Spleen (tissue), 11 donors: ENCODE measurements at regions not wholly inside any gene's neighbourhood (a gene's known extent, or its start where the extent isn't known, plus 50 kb on each side); places are given as distances from the start of the nearest gene placed in this dataset.

Experiments
- DNase-seq: peaks from one replicate; pipeline ENCODE4 v3.0.0-alpha.2; 2020
- H3K27ac ChIP-seq, 8 donors: fragments of 200-600 bp; sonication (generic) in 7 of 8; 1 replicate in 4 of 8; 2 replicates in 4 of 8; pipeline versions ENCODE4 v1.5.0 to v1.8.0; 2016 to 2021; ENCODE audit warnings: inconsistent platforms in 4 of 8, mild to moderate bottlenecking in 4 of 8, moderate library complexity in 1 of 8
- H3K27me3 ChIP-seq, 7 donors: fragments of 200-600 bp; sonication (generic) in 6 of 7; replicated peaks in 1 of 7; 1 replicate in 4 of 7; 2 replicates in 3 of 7; pipeline versions ENCODE4 v1.5.0 to v1.8.0; 2016 to 2021; ENCODE audit warnings: inconsistent platforms in 3 of 7, mild to moderate bottlenecking in 1 of 7
- H3K36me3 ChIP-seq, 6 donors: fragments of 200-600 bp; sonication (generic) in 5 of 6; 1 replicate in 4 of 6; 2 replicates in 2 of 6; pipeline versions ENCODE4 v1.5.0 to v1.8.0; 2016 to 2021; ENCODE audit warnings: inconsistent platforms in 2 of 6
- H3K4me1 ChIP-seq, 6 donors: fragments of 200-600 bp; sonication (generic) in 5 of 6; 1 replicate in 3 of 6; 2 replicates in 3 of 6; pipeline versions ENCODE4 v1.5.0 to v1.8.0; 2016 to 2021; ENCODE audit warnings: inconsistent platforms in 3 of 6
- H3K4me3 ChIP-seq, 8 donors: fragments of 200-600 bp; sonication (generic) in 7 of 8; 1 replicate in 4 of 8; 2 replicates in 4 of 8; pipeline versions ENCODE4 v1.5.0 to v1.8.0; 2016 to 2021; ENCODE audit warnings: inconsistent platforms in 4 of 8, mild to moderate bottlenecking in 4 of 8, moderate library complexity in 2 of 8
- H3K9me3 ChIP-seq, 8 donors: fragments of 200-600 bp; sonication (generic) in 7 of 8; 1 replicate in 4 of 8; 2 replicates in 4 of 8; pipeline versions ENCODE4 v1.5.0 to v1.8.0; 2016 to 2021; ENCODE audit warnings: inconsistent platforms in 4 of 8
- POLR2A ChIP-seq, 3 donors: fragments of 450-650 bp; IDR thresholded peaks; one replicate each; pipeline ENCODE4 v1.5.1; 2017; ENCODE audit warnings: antibody characterized with exemption in 3 of 3, mild to moderate bottlenecking in 1 of 3
- POLR2AphosphoS5 ChIP-seq, 3 donors: sonication (generic); formaldehyde crosslinking; IDR thresholded peaks; one replicate each; pipeline ENCODE4 v1.5.1; 2017; ENCODE audit warnings: antibody characterized with exemption in 3 of 3
- WGBS, 5 donors: extraction: QIAGEN DNeasy Blood & Tissue Kit in 3 of 5; methylation state at CpG; one replicate each; pipeline versions ENCODE4 v1.1.5 to v1.1.7; 2013 to 2018; 5-methylcytosine and 5-hydroxymethylcytosine counted together
- intact Hi-C: fragments of 100-400 bp; cut with DNase I; formaldehyde crosslinking; loops from one replicate; pipeline ENCODE4 v1.15.0; 2023; ENCODE audit warnings: low total_unique reads
- TF ChIP-seq, protein P1 (sequence below), 11 experiments: fragments of 200-600 bp in 7 of 11; fragments of 450-650 bp in 4 of 11; sonication (generic) in 4 of 11; IDR thresholded peaks in 8 of 11; conservative IDR thresholded peaks in 3 of 11; 1 replicate in 7 of 11; 2 replicates in 4 of 11; pipeline versions ENCODE4 v1.4.0 to v1.8.0; 2016 to 2021; ENCODE audit warnings: antibody characterized with exemption in 11 of 11, inconsistent platforms in 4 of 11, mild to moderate bottlenecking in 1 of 11
- donor health status: healthy with polysubstance abuse.
- donor health status: DM: no; HTN: no; CAD: no; lungs with moderate emphysema.
- donor health status: DM: no; HTN: no; CAD: no.
- donor health status: Bipolar disorder and iron deficiency.
- donor health status: healthy.
- donor health status: DM: no; HTN: no; CAD: no.
- donor health status: DM: yes; HTN: yes; CAD: no.

- TF ChIP-seq POLR2A (IDR thresholded peaks at IDR 0.05) (no peak), POLR2AphosphoS5 (IDR thresholded peaks at IDR 0.05) (no peak)
- TF ChIP-seq, protein P1, sequence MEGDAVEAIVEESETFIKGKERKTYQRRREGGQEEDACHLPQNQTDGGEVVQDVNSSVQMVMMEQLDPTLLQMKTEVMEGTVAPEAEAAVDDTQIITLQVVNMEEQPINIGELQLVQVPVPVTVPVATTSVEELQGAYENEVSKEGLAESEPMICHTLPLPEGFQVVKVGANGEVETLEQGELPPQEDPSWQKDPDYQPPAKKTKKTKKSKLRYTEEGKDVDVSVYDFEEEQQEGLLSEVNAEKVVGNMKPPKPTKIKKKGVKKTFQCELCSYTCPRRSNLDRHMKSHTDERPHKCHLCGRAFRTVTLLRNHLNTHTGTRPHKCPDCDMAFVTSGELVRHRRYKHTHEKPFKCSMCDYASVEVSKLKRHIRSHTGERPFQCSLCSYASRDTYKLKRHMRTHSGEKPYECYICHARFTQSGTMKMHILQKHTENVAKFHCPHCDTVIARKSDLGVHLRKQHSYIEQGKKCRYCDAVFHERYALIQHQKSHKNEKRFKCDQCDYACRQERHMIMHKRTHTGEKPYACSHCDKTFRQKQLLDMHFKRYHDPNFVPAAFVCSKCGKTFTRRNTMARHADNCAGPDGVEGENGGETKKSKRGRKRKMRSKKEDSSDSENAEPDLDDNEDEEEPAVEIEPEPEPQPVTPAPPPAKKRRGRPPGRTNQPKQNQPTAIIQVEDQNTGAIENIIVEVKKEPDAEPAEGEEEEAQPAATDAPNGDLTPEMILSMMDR (IDR thresholded peaks at IDR 0.05 in 8 of 11, conservative IDR thresholded peaks at IDR 0.05 in 3 of 11) = no peak
- no peak overlapping the region for H3K27ac ChIP-seq
- H3K4me1 ChIP-seq = peaks cover 0 to 10% (median 7%) of the 10 kb centered on the region in 6 donors
- H3K27me3 ChIP-seq = no peaks in the 10 kb centered on the region
- no peaks in the 10 kb centered on the region for H3K36me3 ChIP-seq
- 92 to 99% (median 98%) methylated on average over 4 of the region's 4 CpGs for WGBS, 5 donors
- DNase-seq = no peak
- H3K4me3 ChIP-seq = no peak overlapping the region
- peaks cover 0 to 4% (median 0%) of the 10 kb centered on the region in 8 donors for H3K9me3 ChIP-seq
- intact Hi-C loops = no loop called here
Observed at GRCh38 chr4:102428122-102428521, 73.0 kb upstream of the NFKB1 start.

DNA sequence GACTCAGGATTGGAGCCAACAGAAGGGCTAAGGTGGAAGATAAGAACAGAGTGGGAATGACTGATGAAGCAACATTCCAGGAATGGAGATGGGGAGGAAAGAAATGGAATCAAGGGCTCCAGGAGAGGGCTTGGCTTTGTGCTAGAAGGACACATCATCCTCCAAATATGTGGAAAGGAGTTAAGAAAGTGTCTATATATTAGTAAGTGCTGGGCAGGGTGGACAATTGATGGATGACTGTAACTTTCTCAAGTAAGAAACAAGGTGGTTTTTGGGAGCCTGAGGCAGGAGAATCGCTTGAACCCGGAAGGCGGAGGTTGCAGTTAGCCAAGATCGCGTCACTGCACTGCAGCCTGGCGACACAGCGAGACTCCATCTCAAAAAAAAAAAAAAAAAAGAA is 71.6 kb upstream of the NFKB1 start:
- Histone ChIP-seq H3K27ac (no peak overlapping the region), H3K27me3 (no peaks in the 10 kb centered on the region), H3K4me3 (no peak overlapping the region), H3K4me1 (peaks cover 0 to 10% (median 7%) of the 10 kb centered on the region in 6 donors), H3K36me3 (no peaks in the 10 kb centered on the region), H3K9me3 (no peaks in the 10 kb centered on the region)
- intact Hi-C loops = no loop called here
- TF ChIP-seq POLR2AphosphoS5 (IDR thresholded peaks at IDR 0.05) (no peak), POLR2A (IDR thresholded peaks at IDR 0.05) (no peak)
- TF ChIP-seq, protein P1 (IDR thresholded peaks at IDR 0.05 in 8 of 11, conservative IDR thresholded peaks at IDR 0.05 in 3 of 11) = no peak
- WGBS, 5 donors = 92 to 99% (median 97%) methylated on average over 7 of the region's 7 CpGs
- DNase-seq = no peak

DNA sequence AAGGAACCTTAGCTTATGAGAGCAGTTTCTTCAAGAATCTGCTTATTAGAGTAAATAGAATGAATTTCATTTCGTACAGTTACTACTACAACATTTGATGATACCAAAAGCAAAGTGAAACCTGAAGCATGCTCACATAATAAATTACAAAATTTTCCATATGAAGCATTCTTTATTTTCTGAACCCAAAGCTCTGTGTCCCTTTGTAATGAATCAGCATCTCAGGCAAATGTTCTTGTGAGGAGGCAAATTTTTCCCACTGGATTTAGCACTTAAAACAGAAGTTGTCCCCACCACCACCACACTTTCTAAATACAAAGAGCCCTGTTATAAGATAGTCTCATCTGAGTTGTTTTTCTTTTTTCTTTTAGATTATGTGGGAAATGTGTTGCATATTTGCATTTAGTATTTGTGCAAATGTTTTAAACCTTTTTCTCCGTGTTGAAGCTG is 70.7 kb upstream of the NFKB1 start:
- Histone ChIP-seq H3K27me3 (no peaks in the 10 kb centered on the region), H3K4me1 (peaks cover 0 to 10% (median 7%) of the 10 kb centered on the region in 6 donors), H3K36me3 (no peaks in the 10 kb centered on the region), H3K9me3 (no peaks in the 10 kb centered on the region), H3K4me3 (peak overlapping the region; percentile 44 to 73 (median 54)), H3K27ac (peak overlapping the region in 6 of 8 donors; percentile 68 to 80 (median 74))
- intact Hi-C loops = loop anchor here (10.0 kb wide), 1 partner anchor 86 kb away; the partner anchor contains the start of gene SLC39A8
- no peak for DNase-seq
- WGBS, 5 donors = 6 to 13% (median 10%) methylated on average over 2 of the region's 2 CpGs
- TF ChIP-seq, protein P1 (IDR thresholded peaks at IDR 0.05 in 8 of 11, conservative IDR thresholded peaks at IDR 0.05 in 3 of 11) = no peak
- TF ChIP-seq POLR2A (IDR thresholded peaks at IDR 0.05) (no peak), POLR2AphosphoS5 (IDR thresholded peaks at IDR 0.05) (no peak)

GRCh38 chr4:102431608-102431961 is 69.6 kb upstream of the NFKB1 start:
- no peaks in the 10 kb centered on the region for H3K9me3 ChIP-seq
- peak overlapping the region in 7 of 8 donors; percentile 48 to 73 (median 56) for H3K4me3 ChIP-seq
- H3K4me1 ChIP-seq = peaks cover 0 to 10% (median 7%) of the 10 kb centered on the region in 6 donors
- intact Hi-C loops = loop anchor here (10.0 kb wide), 1 partner anchor 87 kb away; the partner anchor contains the start of gene SLC39A8
- TF ChIP-seq POLR2A (IDR thresholded peaks at IDR 0.05) (no peak), POLR2AphosphoS5 (IDR thresholded peaks at IDR 0.05) (no peak)
- TF ChIP-seq, protein P1 (IDR thresholded peaks at IDR 0.05 in 8 of 11, conservative IDR thresholded peaks at IDR 0.05 in 3 of 11) = peak in 1 of 11 experiments; percentile 28
- H3K36me3 ChIP-seq = no peaks in the 10 kb centered on the region
- peak overlapping the region in 7 of 8 donors; percentile 68 to 80 (median 73) for H3K27ac ChIP-seq
- no peak for DNase-seq
- no peaks in the 10 kb centered on the region for H3K27me3 ChIP-seq
